ENCODE measurements at regions not wholly inside any gene's neighbourhood (a gene's known extent, or its start where the extent isn't known, plus 50 kb on each side); places are given as distances from the start of the nearest gene placed in this dataset.

- Histone ChIP-seq H3K27ac (ENCODE audit: extremely low read length, insufficient read depth, low read length) (no peak overlapping the region), H3K4me1 (ENCODE audit: insufficient read depth, low read length) (peaks cover 9% of the 10 kb centered on the region; the same call in 1 of the 2 replicates), H3K36me3 (replicated peaks in 1 of 2; ENCODE audit: control insufficient read depth in 1 of 2, insufficient read depth in 2 of 2, low read length in 2 of 2) (no peaks in the 10 kb centered on the region), H3K4me2 (ENCODE audit: low read depth, low read length) (no peak overlapping the region), H4K20me1 (ENCODE audit: insufficient read depth, low read length) (no peaks in the 10 kb centered on the region), H3K79me2 (ENCODE audit: insufficient read depth, low read length) (no peaks in the 10 kb centered on the region), H3K27me3 (ENCODE audit: control insufficient read depth in 1 of 2, insufficient read depth in 2 of 2, low read length in 2 of 2) (no peaks in the 10 kb centered on the region), H3K9ac (ENCODE audit: insufficient read depth, low read depth, low read length) (no peak overlapping the region), H2AFZ (ENCODE audit: low read length) (no peak overlapping the region), H3K4me3 (replicated peaks in 1 of 3; ENCODE audit: insufficient read depth in 1 of 3, low read depth in 2 of 3, low read length in 3 of 3) (no peak overlapping the region), H3K9me3 (ENCODE audit: low read length) (no peaks in the 10 kb centered on the region)
- intact Hi-C loops (cut with micrococcal nuclease; ENCODE audit: unreplicated experiment) (no loop called here), in situ Hi-C loops (cut with HindIII; ENCODE audit: extremely low pct_ligation_motif_present, low pct_unique_long_range_greater_than_20kb) (no loop called here)
- FAIRE-seq (no peak), DNase-seq (ENCODE audit: low spot score) (peak; percentile 51), ATAC-seq (peak; percentile 80)
- WGBS (ENCODE audit: low lambda C conversion rate), result 0% methylated on average over 2 of the region's 2 CpGs
- ChIA-PET CTCF (ENCODE audit: low intra/inter-chr PET ratio, low total read pairs) (no interaction called here), POLR2A (no interaction called here)
- BruUV-seq (replicated peaks), result no TSS peak
- TF ChIP-seq BRF2 (CRISPR knock-in tag; IDR thresholded peaks at IDR 0.05), result no peak
- TF ChIP-seq CEBPG (CRISPR knock-in tag; IDR thresholded peaks at IDR 0.05), result peak; percentile 67
- no peak for TF ChIP-seq SOX6 (IDR thresholded peaks at IDR 0.05)
- peak; percentile 28; the same call in 1 of the 2 replicates for TF ChIP-seq SOX6 (CRISPR knock-in tag; IDR thresholded peaks at IDR 0.05)
- 0 out of 2 replicates have a peak, but pooled peaks have one; percentile 21 for TF ChIP-seq SAP130 (CRISPR knock-in tag; IDR thresholded peaks at IDR 0.05; ENCODE audit: low read depth)
- peak; percentile 44; the same call in 1 of the 2 replicates for TF ChIP-seq FOXK1 (CRISPR knock-in tag; IDR thresholded peaks at IDR 0.05; ENCODE audit: borderline replicate concordance, low read depth)
- no peak for TF ChIP-seq ZNF180 (CRISPR knock-in tag; IDR thresholded peaks at IDR 0.05; ENCODE audit: borderline replicate concordance, low read depth)
- TF ChIP-seq ZNF549 (CRISPR knock-in tag; IDR thresholded peaks at IDR 0.05), result no peak
- TF ChIP-seq ARID3A (IDR thresholded peaks at IDR 0.05; ENCODE audit: low read depth, low read length), result peak; percentile 29; the same call in 1 of the 2 replicates
- peak; percentile 23; the same call in 1 of the 2 replicates for TF ChIP-seq LCORL (IDR thresholded peaks at IDR 0.05)
- no peak for TF ChIP-seq LCORL (CRISPR knock-in tag; IDR thresholded peaks at IDR 0.05)
- TF ChIP-seq GATAD2A (CRISPR knock-in tag; IDR thresholded peaks at IDR 0.05), result peak; percentile 72
- TF ChIP-seq ZFX (CRISPR knock-in tag; IDR thresholded peaks at IDR 0.05; ENCODE audit: low read depth), result no peak
- TF ChIP-seq ATF4 (CRISPR knock-in tag; IDR thresholded peaks at IDR 0.05), result peak in 1 of 2 experiments; percentile 84; a peak in 2 of 4 replicates
- peak; percentile 75 for TF ChIP-seq FOXA3 (CRISPR knock-in tag; IDR thresholded peaks at IDR 0.05)
- TF ChIP-seq EP300 (IDR thresholded peaks at IDR 0.05; ENCODE audit: low read depth in 2 of 2, low read length in 2 of 2), result 0 out of 4 replicates have a peak, but pooled peaks of 1 of the 2 experiments have one; percentile 22
- TF ChIP-seq EP300 (CRISPR knock-in tag; IDR thresholded peaks at IDR 0.05; ENCODE audit: borderline replicate concordance), result no peak
- TF ChIP-seq ZNF260 (CRISPR knock-in tag; IDR thresholded peaks at IDR 0.05; ENCODE audit: borderline replicate concordance, low read depth), result no peak
- no peak for TF ChIP-seq FOXA1 (IDR thresholded peaks at IDR 0.05)
- TF ChIP-seq FOXA1 (CRISPR knock-in tag; IDR thresholded peaks at IDR 0.05), result peak; percentile 75
- TF ChIP-seq ARID5B (CRISPR knock-in tag; IDR thresholded peaks at IDR 0.05), result peak; percentile 52
These were observed 105.6 kb downstream of the MRPL57 start for GRCh38 chr13:21282065-21282464.
